WTC11 (cell line): ENCODE measurements at regions not wholly inside any gene's neighbourhood (a gene's known extent, or its start where the extent isn't known, plus 50 kb on each side); places are given as distances from the start of the nearest gene placed in this dataset.

Experiments
- ATAC-seq: fragments of 200-7000 bp; cut with Tn5 transposase; 2 replicates; pipeline ENCODE4 v1.10.0; 2021; ENCODE audit warnings: mild to moderate bottlenecking, moderate library complexity
- CTCF ChIA-PET: fragments of 300-600 bp; sonication (Branson Sonifier 250); formaldehyde crosslinking; loops from one replicate; lab custom pipeline; 2021; ENCODE audit warnings: antibody characterized with exemption; lab: Charles Lee
- POLR2A ChIA-PET: fragments of 350-600 bp; sonication (Branson Sonifier 250); formaldehyde crosslinking; loops from one replicate; lab custom pipeline; 2021; ENCODE audit warnings: antibody characterized with exemption; lab: Charles Lee
- DNase-seq: peaks from one replicate; pipeline ENCODE4 v3.0.0; 2021; ENCODE audit warnings: low spot score
- H3K27ac Mint-ChIP-seq: 2 replicates; pipeline ENCODE4 v1.8.0; 2021; ENCODE audit warnings: mixed read lengths
- H3K27me3 Mint-ChIP-seq: 2 replicates; pipeline ENCODE4 v1.8.0; 2021; ENCODE audit warnings: low read depth, mild to moderate bottlenecking, moderate library complexity, mixed read lengths
- H3K36me3 Mint-ChIP-seq: 2 replicates; pipeline ENCODE4 v1.8.0; 2021; ENCODE audit warnings: mixed read lengths
- H3K4me1 Mint-ChIP-seq: 2 replicates; pipeline ENCODE4 v1.8.0; 2022; ENCODE audit warnings: mixed read lengths
- H3K4me3 Mint-ChIP-seq: 2 replicates; pipeline ENCODE4 v1.8.0; 2021; ENCODE audit warnings: mild to moderate bottlenecking, moderate library complexity, mixed read lengths
- H3K9me3 Mint-ChIP-seq: 2 replicates; pipeline ENCODE4 v1.8.0; 2021; ENCODE audit warnings: mixed read lengths
- ATF1 ChIP-seq: sonication (generic); formaldehyde crosslinking; IDR thresholded peaks from 2 replicates; pipeline ENCODE4 v1.8.1; 2023; ENCODE audit warnings: mild to moderate bottlenecking, moderate library complexity, missing genetic modification reagents
- ATF3 ChIP-seq: sonication (generic); formaldehyde crosslinking; conservative IDR thresholded peaks from 2 replicates; pipeline ENCODE4 v1.8.1; 2022; ENCODE audit warnings: mild to moderate bottlenecking, missing genetic modification reagents
- CDX4 ChIP-seq: fragments of 250-450 bp; sonication (Bioruptor Pico); IDR thresholded peaks from 2 replicates; pipeline ENCODE4 v1.9.0; 2021; ENCODE audit warnings: moderate library complexity, mild to moderate bottlenecking, inconsistent platforms, borderline replicate concordance
- ERG ChIP-seq: fragments of 250-450 bp; sonication (Bioruptor Pico); IDR thresholded peaks from 2 replicates; pipeline ENCODE4 v1.8.0; 2021; ENCODE audit warnings: mild to moderate bottlenecking
- ETV6 ChIP-seq: sonication (generic); formaldehyde crosslinking; IDR thresholded peaks from 2 replicates; pipeline ENCODE4 v1.8.1; 2022; ENCODE audit warnings: mild to moderate bottlenecking, missing genetic modification reagents
- GRHL2 ChIP-seq: fragments of 250-450 bp; sonication (Bioruptor Pico); IDR thresholded peaks from 2 replicates; pipeline ENCODE4 v1.8.0; 2022; ENCODE audit warnings: mild to moderate bottlenecking, moderate library complexity; ENCODE audit not compliant: insufficient replicate concordance, severe bottlenecking
- JUN ChIP-seq: sonication (generic); formaldehyde crosslinking; IDR thresholded peaks from 2 replicates; pipeline ENCODE4 v1.8.0; 2023; ENCODE audit warnings: mild to moderate bottlenecking, missing genetic modification reagents
- NFATC4 ChIP-seq: fragments of 250-450 bp; sonication (Bioruptor Pico); IDR thresholded peaks from 2 replicates; pipeline ENCODE4 v1.9.0; 2021; ENCODE audit warnings: mild to moderate bottlenecking
- NFE2L1 ChIP-seq: sonication (generic); formaldehyde crosslinking; IDR thresholded peaks from 2 replicates; pipeline ENCODE4 v1.8.1; 2023; ENCODE audit warnings: missing genetic modification reagents
- RORB ChIP-seq: fragments of 250-450 bp; sonication (Bioruptor Pico); IDR thresholded peaks from 2 replicates; pipeline ENCODE4 v1.9.0; 2021; ENCODE audit warnings: mild to moderate bottlenecking
- SOX15 ChIP-seq: fragments of 250-450 bp; sonication (Bioruptor Pico); IDR thresholded peaks from 2 replicates; pipeline ENCODE4 v1.9.0; 2021; ENCODE audit warnings: mild to moderate bottlenecking
- TEAD1 ChIP-seq: sonication (generic); formaldehyde crosslinking; IDR thresholded peaks from 2 replicates; pipeline ENCODE4 v1.8.0; 2022; ENCODE audit warnings: mild to moderate bottlenecking, missing genetic modification reagents
- ZBTB43 ChIP-seq: sonication (generic); formaldehyde crosslinking; IDR thresholded peaks from 2 replicates; pipeline ENCODE4 v1.8.1; 2023; ENCODE audit warnings: mild to moderate bottlenecking, missing genetic modification reagents
- ZNF121 ChIP-seq: sonication (generic); formaldehyde crosslinking; IDR thresholded peaks from 2 replicates; pipeline ENCODE4 v1.8.0; 2023; ENCODE audit warnings: missing genetic modification reagents
- ZNF317 ChIP-seq: sonication (generic); formaldehyde crosslinking; IDR thresholded peaks from 2 replicates; pipeline ENCODE4 v1.8.1; 2023; ENCODE audit warnings: low read depth, mild to moderate bottlenecking, moderate library complexity, missing genetic modification reagents, borderline replicate concordance
- ZNF671 ChIP-seq: fragments of 250-450 bp; sonication (Bioruptor Pico); IDR thresholded peaks from 2 replicates; pipeline ENCODE4 v1.8.0; 2021; ENCODE audit warnings: mild to moderate bottlenecking
- TF ChIP-seq, protein P1 (sequence below): fragments of 250-450 bp; sonication (Bioruptor Pico); IDR thresholded peaks from 2 replicates; pipeline ENCODE4 v1.9.0; 2021; ENCODE audit warnings: mild to moderate bottlenecking, borderline replicate concordance
- TF ChIP-seq, protein P2 (sequence below): sonication (generic); formaldehyde crosslinking; IDR thresholded peaks from 2 replicates; pipeline ENCODE4 v1.8.0; 2022; ENCODE audit warnings: mild to moderate bottlenecking, missing genetic modification reagents
- TF ChIP-seq, protein P3 (sequence below): fragments of 200-600 bp; IDR thresholded peaks from 2 replicates; pipeline ENCODE4 v1.8.0; 2022; ENCODE audit warnings: antibody characterized with exemption

GRCh38 chr4:14143892-14144291 is 516.4 kb upstream of the BOD1L1 start:
- no peak for ATAC-seq
- peaks cover 9% of the 10 kb centered on the region; the same call in 1 of the 2 replicates for H3K36me3 Mint-ChIP-seq

DNA sequence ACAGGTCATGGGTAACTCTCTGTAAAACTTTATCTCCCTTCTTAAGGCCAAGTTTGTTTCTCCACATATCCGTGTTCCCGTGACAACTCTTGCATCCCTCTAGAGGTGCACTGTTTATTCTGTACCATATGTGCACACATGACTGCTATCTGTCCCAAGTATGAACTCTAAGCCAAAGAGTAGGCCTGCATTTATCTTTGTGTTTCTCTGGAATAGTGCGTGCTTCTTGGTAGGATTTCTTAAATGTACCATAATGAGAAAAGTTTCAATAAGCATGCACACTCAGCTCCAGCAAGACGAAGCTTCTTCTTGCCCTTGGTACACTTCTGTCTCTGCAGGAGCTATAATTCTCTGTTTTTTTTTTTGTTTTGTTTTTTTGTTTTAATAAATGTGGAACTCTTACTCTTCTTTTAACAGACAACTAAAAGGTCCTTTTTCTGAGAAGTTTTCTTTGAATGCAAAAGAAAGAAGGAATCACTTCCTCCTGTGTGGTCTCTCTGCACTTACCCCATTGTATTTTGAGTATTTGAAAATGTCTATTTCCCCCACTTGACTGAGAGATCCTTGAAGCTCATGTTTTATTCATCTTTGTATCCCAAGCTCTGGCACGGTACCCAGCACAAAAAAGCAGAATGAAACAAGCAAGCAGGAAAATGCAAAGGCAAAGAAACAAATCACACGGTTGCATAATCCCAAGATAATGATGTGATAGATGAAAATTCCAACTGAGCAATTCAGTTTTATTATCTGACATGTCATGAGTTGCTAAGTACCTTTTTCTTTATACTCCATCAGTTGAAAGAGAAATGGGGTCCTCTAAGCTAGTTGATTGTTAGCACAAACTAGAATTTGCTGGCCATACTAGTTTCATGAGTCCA is 521.9 kb upstream of the BOD1L1 start:
- no peak for TF ChIP-seq ZNF121 (CRISPR knock-in tag)
- no peak for TF ChIP-seq GRHL2 (CRISPR knock-in tag)
- no peak for TF ChIP-seq ZBTB43 (CRISPR knock-in tag)
- no peak for TF ChIP-seq ATF1 (CRISPR knock-in tag)
- no peak for TF ChIP-seq ERG (CRISPR knock-in tag)
- no peak for TF ChIP-seq NFATC4 (CRISPR knock-in tag)
- no peak for TF ChIP-seq ATF3 (CRISPR knock-in tag)
- TF ChIP-seq, protein P1, sequence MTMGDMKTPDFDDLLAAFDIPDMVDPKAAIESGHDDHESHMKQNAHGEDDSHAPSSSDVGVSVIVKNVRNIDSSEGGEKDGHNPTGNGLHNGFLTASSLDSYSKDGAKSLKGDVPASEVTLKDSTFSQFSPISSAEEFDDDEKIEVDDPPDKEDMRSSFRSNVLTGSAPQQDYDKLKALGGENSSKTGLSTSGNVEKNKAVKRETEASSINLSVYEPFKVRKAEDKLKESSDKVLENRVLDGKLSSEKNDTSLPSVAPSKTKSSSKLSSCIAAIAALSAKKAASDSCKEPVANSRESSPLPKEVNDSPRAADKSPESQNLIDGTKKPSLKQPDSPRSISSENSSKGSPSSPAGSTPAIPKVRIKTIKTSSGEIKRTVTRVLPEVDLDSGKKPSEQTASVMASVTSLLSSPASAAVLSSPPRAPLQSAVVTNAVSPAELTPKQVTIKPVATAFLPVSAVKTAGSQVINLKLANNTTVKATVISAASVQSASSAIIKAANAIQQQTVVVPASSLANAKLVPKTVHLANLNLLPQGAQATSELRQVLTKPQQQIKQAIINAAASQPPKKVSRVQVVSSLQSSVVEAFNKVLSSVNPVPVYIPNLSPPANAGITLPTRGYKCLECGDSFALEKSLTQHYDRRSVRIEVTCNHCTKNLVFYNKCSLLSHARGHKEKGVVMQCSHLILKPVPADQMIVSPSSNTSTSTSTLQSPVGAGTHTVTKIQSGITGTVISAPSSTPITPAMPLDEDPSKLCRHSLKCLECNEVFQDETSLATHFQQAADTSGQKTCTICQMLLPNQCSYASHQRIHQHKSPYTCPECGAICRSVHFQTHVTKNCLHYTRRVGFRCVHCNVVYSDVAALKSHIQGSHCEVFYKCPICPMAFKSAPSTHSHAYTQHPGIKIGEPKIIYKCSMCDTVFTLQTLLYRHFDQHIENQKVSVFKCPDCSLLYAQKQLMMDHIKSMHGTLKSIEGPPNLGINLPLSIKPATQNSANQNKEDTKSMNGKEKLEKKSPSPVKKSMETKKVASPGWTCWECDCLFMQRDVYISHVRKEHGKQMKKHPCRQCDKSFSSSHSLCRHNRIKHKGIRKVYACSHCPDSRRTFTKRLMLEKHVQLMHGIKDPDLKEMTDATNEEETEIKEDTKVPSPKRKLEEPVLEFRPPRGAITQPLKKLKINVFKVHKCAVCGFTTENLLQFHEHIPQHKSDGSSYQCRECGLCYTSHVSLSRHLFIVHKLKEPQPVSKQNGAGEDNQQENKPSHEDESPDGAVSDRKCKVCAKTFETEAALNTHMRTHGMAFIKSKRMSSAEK (CRISPR knock-in tag) = no peak
- TF ChIP-seq ZNF317 (CRISPR knock-in tag) = no peak
- no peak for TF ChIP-seq ZNF671
- no peak for TF ChIP-seq TEAD1
- no peak for TF ChIP-seq NFE2L1
- TF ChIP-seq ETV6 (CRISPR knock-in tag) = no peak
- TF ChIP-seq, protein P2, sequence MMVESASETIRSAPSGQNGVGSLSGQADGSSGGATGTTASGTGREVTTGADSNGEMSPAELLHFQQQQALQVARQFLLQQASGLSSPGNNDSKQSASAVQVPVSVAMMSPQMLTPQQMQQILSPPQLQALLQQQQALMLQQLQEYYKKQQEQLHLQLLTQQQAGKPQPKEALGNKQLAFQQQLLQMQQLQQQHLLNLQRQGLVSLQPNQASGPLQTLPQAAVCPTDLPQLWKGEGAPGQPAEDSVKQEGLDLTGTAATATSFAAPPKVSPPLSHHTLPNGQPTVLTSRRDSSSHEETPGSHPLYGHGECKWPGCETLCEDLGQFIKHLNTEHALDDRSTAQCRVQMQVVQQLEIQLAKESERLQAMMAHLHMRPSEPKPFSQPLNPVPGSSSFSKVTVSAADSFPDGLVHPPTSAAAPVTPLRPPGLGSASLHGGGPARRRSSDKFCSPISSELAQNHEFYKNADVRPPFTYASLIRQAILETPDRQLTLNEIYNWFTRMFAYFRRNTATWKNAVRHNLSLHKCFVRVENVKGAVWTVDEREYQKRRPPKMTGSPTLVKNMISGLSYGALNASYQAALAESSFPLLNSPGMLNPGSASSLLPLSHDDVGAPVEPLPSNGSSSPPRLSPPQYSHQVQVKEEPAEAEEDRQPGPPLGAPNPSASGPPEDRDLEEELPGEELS (CRISPR knock-in tag) = no peak
- Mint-ChIP-seq H3K4me3 (no peak overlapping the region), H3K27ac (no peak overlapping the region), H3K9me3 (no peaks in the 10 kb centered on the region), H3K36me3 (no peaks in the 10 kb centered on the region), H3K27me3 (no peaks in the 10 kb centered on the region), H3K4me1 (peaks cover 20% of the 10 kb centered on the region)
- POLR2A ChIA-PET = no interaction called here
- DNase-seq (no peak), ATAC-seq (no peak)
- CTCF ChIA-PET = no interaction called here

More at GRCh38 chr4:14143892-14144291, 516.4 kb upstream of the BOD1L1 start:
- DNase-seq = no peak
- TF ChIP-seq, protein P3, sequence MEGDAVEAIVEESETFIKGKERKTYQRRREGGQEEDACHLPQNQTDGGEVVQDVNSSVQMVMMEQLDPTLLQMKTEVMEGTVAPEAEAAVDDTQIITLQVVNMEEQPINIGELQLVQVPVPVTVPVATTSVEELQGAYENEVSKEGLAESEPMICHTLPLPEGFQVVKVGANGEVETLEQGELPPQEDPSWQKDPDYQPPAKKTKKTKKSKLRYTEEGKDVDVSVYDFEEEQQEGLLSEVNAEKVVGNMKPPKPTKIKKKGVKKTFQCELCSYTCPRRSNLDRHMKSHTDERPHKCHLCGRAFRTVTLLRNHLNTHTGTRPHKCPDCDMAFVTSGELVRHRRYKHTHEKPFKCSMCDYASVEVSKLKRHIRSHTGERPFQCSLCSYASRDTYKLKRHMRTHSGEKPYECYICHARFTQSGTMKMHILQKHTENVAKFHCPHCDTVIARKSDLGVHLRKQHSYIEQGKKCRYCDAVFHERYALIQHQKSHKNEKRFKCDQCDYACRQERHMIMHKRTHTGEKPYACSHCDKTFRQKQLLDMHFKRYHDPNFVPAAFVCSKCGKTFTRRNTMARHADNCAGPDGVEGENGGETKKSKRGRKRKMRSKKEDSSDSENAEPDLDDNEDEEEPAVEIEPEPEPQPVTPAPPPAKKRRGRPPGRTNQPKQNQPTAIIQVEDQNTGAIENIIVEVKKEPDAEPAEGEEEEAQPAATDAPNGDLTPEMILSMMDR = no peak
- TF ChIP-seq ZNF317 (CRISPR knock-in tag) = no peak
- TF ChIP-seq JUN (CRISPR knock-in tag) = no peak
- no peak for TF ChIP-seq ATF1 (CRISPR knock-in tag)
- TF ChIP-seq RORB (CRISPR knock-in tag) = no peak
- TF ChIP-seq SOX15 (CRISPR knock-in tag) = no peak
- no peak for TF ChIP-seq CDX4 (CRISPR knock-in tag)
- CTCF ChIA-PET = interaction anchor here (0.9 to 1.5 kb wide), 2 partner anchors 15 to 21 kb away, joined by 3 to 4 read pairs; no protein-coding TSS in a partner anchor
- Mint-ChIP-seq H3K4me3 (no peak overlapping the region), H3K9me3 (peaks cover 11% of the 10 kb centered on the region), H3K4me1 (peaks cover under 1% of the 10 kb centered on the region), H3K27me3 (no peaks in the 10 kb centered on the region), H3K27ac (no peak overlapping the region)
- POLR2A ChIA-PET = no interaction called here
